Stimulated activated naive B cell treated with anti-CD40 and anti-IgM and Interleukin-4, amounts not matched to agents 10 μg/mL and 1 μg/mL and 100 μg/mL, for 72 hours (primary cell): ENCODE measurements at regions not wholly inside any gene's neighbourhood (a gene's known extent, or its start where the extent isn't known, plus 50 kb on each side); places are given as distances from the start of the nearest gene placed in this dataset.
"Not testable (repeated sequence)": the region's sequence is repeated elsewhere in the genome, so short reads cannot be mapped to it uniquely, and the experiment has no call there.

Experiments used
- ATAC-seq, 2 donors: fragments of 150-1000 bp; cut with Tn5 transposase; replicated peaks; 2 replicates each; pipeline ENCODE4 v1.10.0; 2021; ENCODE audit warnings: moderate library complexity in 1 of 2
- DNase-seq: peaks from one replicate; pipeline ENCODE4 v3.0.0; 2021
- H3K27ac Mint-ChIP-seq: one replicate; pipeline ENCODE4 v1.8.0; 2022; ENCODE audit warnings: mild to moderate bottlenecking, mixed read lengths
- H3K27me3 Mint-ChIP-seq, 2 donors: one replicate each; pipeline ENCODE4 v1.8.0; 2022; ENCODE audit warnings: mixed read lengths in 2 of 2
- H3K36me3 Mint-ChIP-seq, 2 donors: one replicate each; pipeline ENCODE4 v1.8.0; 2022; ENCODE audit warnings: mixed read lengths in 2 of 2, mild to moderate bottlenecking in 1 of 2
- H3K4me1 Mint-ChIP-seq, 2 donors: one replicate each; pipeline ENCODE4 v1.8.0; 2022; ENCODE audit warnings: mixed read lengths in 2 of 2, mild to moderate bottlenecking in 1 of 2
- H3K4me3 Mint-ChIP-seq, 2 donors: one replicate each; pipeline ENCODE4 v1.8.0; 2022; ENCODE audit warnings: mild to moderate bottlenecking in 2 of 2, mixed read lengths in 2 of 2, moderate library complexity in 1 of 2
- H3K9me3 Mint-ChIP-seq, 2 donors: one replicate each; pipeline ENCODE4 v1.8.0; 2022; ENCODE audit warnings: mixed read lengths in 2 of 2, mild to moderate bottlenecking in 1 of 2

GRCh38 chr5:1965925-1966324 is 83.2 kb upstream of the IRX4 start:
- H3K27me3 Mint-ChIP-seq = peaks cover 4 to 13% of the 10 kb centered on the region in 2 donors
- H3K9me3 Mint-ChIP-seq = peaks cover 0 to 2% of the 10 kb centered on the region in 2 donors
- no peaks in the 10 kb centered on the region for H3K36me3 Mint-ChIP-seq
- H3K27ac Mint-ChIP-seq = no peak overlapping the region
- ATAC-seq = no peak
- H3K4me1 Mint-ChIP-seq = no peaks in the 10 kb centered on the region
- no peak overlapping the region for H3K4me3 Mint-ChIP-seq
- no peak for DNase-seq

GRCh38 chr5:1963941-1964451 is 81.3 kb upstream of the IRX4 start:
- Mint-ChIP-seq H3K27ac (no peak overlapping the region), H3K9me3 (peaks cover 0 to 2% of the 10 kb centered on the region in 2 donors), H3K4me3 (no peak overlapping the region), H3K36me3 (no peaks in the 10 kb centered on the region), H3K4me1 (no peaks in the 10 kb centered on the region), H3K27me3 (peaks cover 4 to 13% of the 10 kb centered on the region in 2 donors)
- DNase-seq (no peak), ATAC-seq (no peak)

DNA sequence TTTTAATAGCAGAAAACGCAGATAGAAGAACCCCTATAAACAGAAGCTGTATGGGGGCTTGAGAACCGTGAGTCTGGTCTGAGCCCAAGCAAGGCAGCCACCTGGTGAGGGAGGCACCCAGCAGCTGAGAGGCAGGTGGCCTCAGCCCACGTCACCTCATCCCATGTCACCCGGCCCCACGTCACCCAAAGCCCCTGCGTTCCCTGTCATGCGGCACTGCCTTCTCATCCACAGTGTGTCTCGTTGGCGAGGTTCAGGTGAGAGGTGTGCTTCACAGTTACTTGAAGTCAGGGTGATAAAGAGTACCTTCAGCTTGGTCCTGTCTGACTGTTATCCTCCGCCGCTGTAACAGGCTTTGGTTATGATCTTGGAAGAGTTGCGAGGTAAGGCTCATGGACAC is 80.6 kb upstream of the IRX4 start:
- no peak overlapping the region for H3K27ac Mint-ChIP-seq
- H3K27me3 Mint-ChIP-seq = peaks cover 4 to 13% of the 10 kb centered on the region in 2 donors
- ATAC-seq (no peak), DNase-seq (no peak)
- no peak overlapping the region for H3K4me3 Mint-ChIP-seq
- peaks cover 0 to 2% of the 10 kb centered on the region in 2 donors for H3K9me3 Mint-ChIP-seq
- H3K36me3 Mint-ChIP-seq = no peaks in the 10 kb centered on the region
- H3K4me1 Mint-ChIP-seq = no peaks in the 10 kb centered on the region

DNA sequence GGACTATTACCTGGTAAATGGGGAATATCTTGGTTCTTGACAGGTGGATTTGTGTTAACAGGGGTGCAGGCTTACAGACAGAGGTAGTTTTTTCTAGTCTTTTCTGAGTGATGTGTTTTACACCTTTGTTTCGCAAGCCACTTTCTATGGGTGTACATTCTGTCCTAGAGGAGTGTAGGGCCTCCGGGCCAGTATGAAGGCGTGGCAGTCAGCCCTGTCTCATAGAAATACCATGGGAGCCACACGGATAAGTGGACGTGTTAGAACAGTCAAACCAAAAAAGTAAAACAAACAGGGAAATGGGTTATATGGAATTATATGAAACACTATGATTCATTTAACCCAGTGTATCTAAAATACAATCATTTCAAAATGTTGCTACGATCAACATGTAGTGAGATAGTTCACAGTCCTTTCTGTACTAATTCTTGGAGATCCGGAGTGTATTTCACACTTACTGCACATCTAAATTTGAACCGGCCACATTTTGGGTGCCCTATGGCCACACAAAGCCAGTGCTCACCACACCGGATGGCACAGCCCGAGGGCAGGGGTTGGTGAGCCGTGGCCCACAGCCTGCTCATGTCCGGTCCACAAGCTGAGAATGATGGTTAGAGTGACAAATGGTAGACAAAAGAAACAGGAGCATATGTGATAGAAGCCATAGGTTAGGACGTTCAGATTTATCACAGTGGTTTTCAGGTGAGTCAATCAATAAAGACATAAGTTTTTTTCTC is 80.1 kb upstream of the IRX4 start:
- Mint-ChIP-seq H3K36me3 (no peaks in the 10 kb centered on the region), H3K9me3 (peaks cover 0 to 2% of the 10 kb centered on the region in 2 donors), H3K4me1 (no peaks in the 10 kb centered on the region), H3K27ac (no peak overlapping the region), H3K4me3 (no peak overlapping the region), H3K27me3 (peaks cover 8 to 13% of the 10 kb centered on the region in 2 donors)
- ATAC-seq (no peak), DNase-seq (no peak)

DNA sequence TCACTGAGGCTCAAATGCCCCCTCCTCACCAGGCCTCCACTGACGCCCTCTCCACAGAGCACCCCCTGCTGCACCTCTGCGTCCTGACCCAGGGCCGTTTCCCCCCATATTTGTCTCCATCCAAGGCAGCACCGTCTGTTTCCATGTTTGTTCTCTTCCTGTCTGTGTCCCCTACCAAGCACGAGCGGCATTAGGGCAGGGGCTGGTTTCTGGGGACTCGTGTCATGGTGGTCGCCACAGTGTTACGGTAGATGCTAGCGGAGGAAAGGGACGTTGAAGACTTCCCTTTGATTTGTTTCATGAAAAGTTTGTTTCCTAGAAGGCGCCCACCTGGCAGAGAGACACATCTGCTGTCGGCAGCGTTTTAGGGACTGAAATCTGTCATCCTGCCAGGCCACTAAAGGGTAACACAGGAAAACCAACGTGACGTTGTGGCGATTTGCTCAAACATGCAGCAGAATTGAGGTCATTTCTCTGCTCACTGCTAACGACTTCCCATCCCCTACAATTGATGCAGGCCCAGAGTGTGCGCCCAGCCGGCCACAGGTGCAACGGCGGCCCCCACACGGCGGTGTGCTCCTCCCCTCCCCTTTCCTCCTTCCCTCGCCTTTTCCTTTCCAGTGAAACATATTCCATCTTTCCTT is 79.3 kb upstream of the IRX4 start:
- Mint-ChIP-seq H3K27me3 (peaks cover 9 to 13% of the 10 kb centered on the region in 2 donors), H3K9me3 (peaks cover 0 to 2% of the 10 kb centered on the region in 2 donors), H3K4me1 (no peaks in the 10 kb centered on the region), H3K27ac (no peak overlapping the region), H3K4me3 (no peak overlapping the region), H3K36me3 (no peaks in the 10 kb centered on the region)
- no peak for DNase-seq
- no peak for ATAC-seq

GRCh38 chr5:1961304-1961946 is 78.7 kb upstream of the IRX4 start:
- Mint-ChIP-seq H3K4me3 (no peak overlapping the region), H3K27ac (no peak overlapping the region), H3K27me3 (peaks cover 10 to 11% of the 10 kb centered on the region in 2 donors), H3K36me3 (no peaks in the 10 kb centered on the region), H3K9me3 (peaks cover 0 to 2% of the 10 kb centered on the region in 2 donors), H3K4me1 (no peaks in the 10 kb centered on the region)
- ATAC-seq = no peak
- no peak for DNase-seq

GRCh38 chr5:1960595-1961303 is 78.0 kb upstream of the IRX4 start:
- ATAC-seq (no peak), DNase-seq (no peak)
- Mint-ChIP-seq H3K4me3 (no peak overlapping the region), H3K36me3 (no peaks in the 10 kb centered on the region), H3K27me3 (peaks cover 3 to 16% of the 10 kb centered on the region in 2 donors), H3K4me1 (no peaks in the 10 kb centered on the region), H3K9me3 (peaks cover 0 to 2% of the 10 kb centered on the region in 2 donors), H3K27ac (no peak overlapping the region)

DNA sequence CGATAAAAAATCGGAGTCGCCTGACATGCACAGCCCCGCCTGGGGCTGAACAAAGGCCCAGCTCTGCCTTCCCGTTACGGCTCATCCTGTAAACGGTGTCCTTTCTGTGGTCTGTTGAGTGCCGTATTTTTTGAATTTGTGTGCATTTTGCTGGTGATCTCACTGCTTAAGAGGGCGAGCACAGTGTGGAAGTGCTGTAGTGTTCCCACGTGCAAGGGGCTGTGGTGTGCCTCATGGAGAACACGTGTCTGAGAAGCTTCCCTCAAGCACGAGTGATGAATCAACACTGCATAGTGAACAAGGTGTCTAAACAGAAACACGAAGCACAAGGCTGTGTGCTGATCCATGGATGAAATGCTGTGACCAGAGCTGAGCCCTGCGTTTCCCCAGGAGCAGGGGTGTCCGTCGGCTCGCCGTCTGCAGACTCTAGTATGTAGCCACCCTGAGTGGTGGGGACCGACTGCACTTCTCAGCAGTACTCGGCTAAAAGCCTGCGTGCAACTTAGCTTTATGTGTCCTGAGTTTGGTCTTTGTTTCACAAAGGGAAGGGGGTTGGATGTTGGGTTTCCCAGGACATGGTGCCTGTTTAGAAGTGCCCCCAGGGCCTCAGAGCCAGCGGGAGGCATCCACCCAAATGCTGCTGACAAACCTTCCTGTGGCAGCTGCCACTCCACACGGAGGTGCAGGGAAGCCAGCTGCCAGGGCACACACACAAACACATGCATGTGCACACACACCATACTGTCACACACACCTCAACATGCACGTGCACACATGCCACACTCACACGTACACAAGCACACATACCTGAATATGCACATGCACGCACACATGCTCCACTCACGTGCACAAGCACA is 77.2 kb upstream of the IRX4 start:
- Mint-ChIP-seq H3K4me3 (no peak overlapping the region), H3K36me3 (no peaks in the 10 kb centered on the region), H3K27me3 (peaks cover 5 to 17% of the 10 kb centered on the region in 2 donors), H3K4me1 (no peaks in the 10 kb centered on the region), H3K27ac (no peak overlapping the region), H3K9me3 (peaks cover 0 to 2% of the 10 kb centered on the region in 2 donors)
- ATAC-seq (no peak), DNase-seq (no peak)

DNA sequence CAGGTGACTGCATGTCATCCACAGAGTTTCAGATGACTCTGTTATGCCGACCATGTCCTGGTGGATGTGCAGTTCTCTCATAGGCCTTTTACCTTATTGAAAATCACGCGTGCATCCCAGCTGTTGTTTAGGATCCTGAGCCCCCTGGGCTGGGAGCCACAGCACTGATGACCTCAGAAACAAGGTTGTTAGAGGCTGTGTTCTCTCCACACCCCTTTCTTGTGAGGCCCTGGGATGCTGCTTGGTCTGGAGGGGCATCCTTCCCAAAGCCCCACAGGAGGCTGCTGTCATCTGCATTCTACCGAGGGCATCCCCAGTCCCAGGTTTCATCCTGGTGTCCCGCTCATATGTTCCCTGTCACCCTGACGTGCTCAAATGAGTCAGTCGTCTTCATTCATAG is 76.5 kb upstream of the IRX4 start:
- Mint-ChIP-seq H3K4me3 (no peak overlapping the region), H3K27me3 (peaks cover 10 to 24% of the 10 kb centered on the region in 2 donors)
- ATAC-seq = no peak

GRCh38 chr5:1958211-1959010 is 75.7 kb upstream of the IRX4 start:
- Mint-ChIP-seq H3K27me3 (peaks cover 12 to 29% of the 10 kb centered on the region in 2 donors), H3K36me3 (no peaks in the 10 kb centered on the region), H3K9me3 (peaks cover 0 to 2% of the 10 kb centered on the region in 2 donors), H3K4me3 (no peak overlapping the region), H3K4me1 (no peaks in the 10 kb centered on the region), H3K27ac (no peak overlapping the region)
- DNase-seq (no peak), ATAC-seq (no peak)

More for the DNA sequence above, 76.5 kb upstream of the IRX4 start:
- no peaks in the 10 kb centered on the region for H3K4me1 Mint-ChIP-seq
- no peak overlapping the region for H3K27ac Mint-ChIP-seq
- peaks cover 0 to 2% of the 10 kb centered on the region in 2 donors for H3K9me3 Mint-ChIP-seq
- H3K36me3 Mint-ChIP-seq = no peaks in the 10 kb centered on the region
- DNase-seq = no peak

- Mint-ChIP-seq H3K4me1 (no peaks in the 10 kb centered on the region), H3K27me3 (peaks cover 34 to 56% of the 10 kb centered on the region in 2 donors), H3K4me3 (no peak overlapping the region), H3K27ac (no peak overlapping the region), H3K9me3 (peaks cover 0 to 4% of the 10 kb centered on the region in 2 donors), H3K36me3 (no peaks in the 10 kb centered on the region)
- ATAC-seq (no peak), DNase-seq (no peak)
Measured at GRCh38 chr5:1955586-1955985, 72.9 kb upstream of the IRX4 start.

DNA sequence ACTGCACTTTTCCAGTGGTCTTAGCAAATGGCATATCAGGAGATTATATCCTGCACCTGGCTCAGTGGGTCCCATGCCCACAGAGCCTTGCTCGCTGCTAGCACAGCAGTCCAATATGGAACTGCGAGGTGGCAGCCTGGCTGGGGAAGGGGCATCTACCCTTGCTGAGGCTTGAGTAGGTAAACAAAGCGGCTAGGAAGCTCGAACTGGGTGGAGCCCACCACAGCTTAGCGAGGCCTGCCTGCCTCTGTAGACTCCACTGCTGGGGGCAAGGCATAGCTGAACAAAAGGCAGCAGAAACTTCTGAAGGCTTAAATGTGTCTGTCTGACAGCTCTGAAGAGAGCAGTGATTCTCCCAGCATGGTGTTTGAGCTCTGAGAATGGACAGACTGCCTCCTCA is 71.0 kb upstream of the IRX4 start:
- not testable (repeated sequence) for H3K4me3 Mint-ChIP-seq, DNase-seq, H3K9me3 Mint-ChIP-seq, H3K4me1 Mint-ChIP-seq, H3K36me3 Mint-ChIP-seq, ATAC-seq, H3K27ac Mint-ChIP-seq
- peaks cover 41 to 63% of the 10 kb centered on the region in 2 donors for H3K27me3 Mint-ChIP-seq
